Spinal cord (tissue), 10 donors: ENCODE measurements at regions not wholly inside any gene's neighbourhood (a gene's known extent, or its start where the extent isn't known, plus 50 kb on each side); places are given as distances from the start of the nearest gene placed in this dataset. TPM values are rescaled to one million over a fixed set of nuclear protein-coding genes. Genes with fewer than 3 reads are reported as not detected.
"Not testable (repeated sequence)": the region's sequence is repeated elsewhere in the genome, so short reads cannot be mapped to it uniquely, and the experiment has no call there.

Experiments used
- DNase-seq, 6 donors: peaks; one replicate each; pipeline versions ENCODE4 v3.0.0 to v3.0.0-alpha.2; 2013 to 2015; ENCODE audit warnings: low spot score in 6 of 6, low read depth in 4 of 6
- H3K27ac ChIP-seq: one replicate; pipeline ENCODE4 v1.5.1; 2013; ENCODE audit warnings: low read depth, low read length, control low read depth
- H3K27me3 ChIP-seq: one replicate; pipeline ENCODE4 v1.6.1; 2013; ENCODE audit warnings: low read length; ENCODE audit not compliant: control insufficient read depth, insufficient read depth
- H3K36me3 ChIP-seq: one replicate; pipeline ENCODE4 v1.6.1; 2013; ENCODE audit warnings: low read length; ENCODE audit not compliant: control insufficient read depth, insufficient read depth
- H3K4me1 ChIP-seq: one replicate; pipeline ENCODE4 v1.6.1; 2013; ENCODE audit warnings: low read length; ENCODE audit not compliant: control insufficient read depth, insufficient read depth
- H3K4me3 ChIP-seq: one replicate; pipeline ENCODE4 v1.5.1; 2013; ENCODE audit warnings: low read depth, low read length, control low read depth
- H3K9me3 ChIP-seq: one replicate; pipeline ENCODE4 v1.6.1; 2013; ENCODE audit warnings: low read length; ENCODE audit not compliant: control insufficient read depth, insufficient read depth
- WGBS: methylation state at CpG from one replicate; pipeline ENCODE4 v1.1.5; 2013; ENCODE audit warnings: missing lambda C conversion rate; ENCODE audit not compliant: insufficient coverage; 5-methylcytosine and 5-hydroxymethylcytosine counted together
- small RNA-seq: library from RNA; depleted of rRNA; stranded (forward); fragments of <200 nt; gene quantifications from one replicate; pipeline ENCODE3, GENCODE V24; 2014; ENCODE audit warnings: low replicate concordance
- donor health status: healthy.

GRCh38 chrX:41984628-41985027 lies 61.3 kb upstream of the CASK start:
- no peaks in the 10 kb centered on the region for H3K9me3 ChIP-seq
- WGBS, result 66% methylated on average over 6 of the region's 6 CpGs
- no peak overlapping the region for H3K4me3 ChIP-seq
- DNase-seq, result no peak
- no peaks in the 10 kb centered on the region for H3K27me3 ChIP-seq
- no peak overlapping the region for H3K27ac ChIP-seq
- H3K36me3 ChIP-seq, result no peaks in the 10 kb centered on the region
- H3K4me1 ChIP-seq, result no peaks in the 10 kb centered on the region

GRCh38 chrX:41982953-41983352 lies 59.6 kb upstream of the CASK start:
- Histone ChIP-seq H3K4me1 (no peaks in the 10 kb centered on the region), H3K4me3 (no peak overlapping the region), H3K36me3 (no peaks in the 10 kb centered on the region), H3K27ac (no peak overlapping the region), H3K27me3 (no peaks in the 10 kb centered on the region), H3K9me3 (no peaks in the 10 kb centered on the region)
- no peak for DNase-seq

DNA sequence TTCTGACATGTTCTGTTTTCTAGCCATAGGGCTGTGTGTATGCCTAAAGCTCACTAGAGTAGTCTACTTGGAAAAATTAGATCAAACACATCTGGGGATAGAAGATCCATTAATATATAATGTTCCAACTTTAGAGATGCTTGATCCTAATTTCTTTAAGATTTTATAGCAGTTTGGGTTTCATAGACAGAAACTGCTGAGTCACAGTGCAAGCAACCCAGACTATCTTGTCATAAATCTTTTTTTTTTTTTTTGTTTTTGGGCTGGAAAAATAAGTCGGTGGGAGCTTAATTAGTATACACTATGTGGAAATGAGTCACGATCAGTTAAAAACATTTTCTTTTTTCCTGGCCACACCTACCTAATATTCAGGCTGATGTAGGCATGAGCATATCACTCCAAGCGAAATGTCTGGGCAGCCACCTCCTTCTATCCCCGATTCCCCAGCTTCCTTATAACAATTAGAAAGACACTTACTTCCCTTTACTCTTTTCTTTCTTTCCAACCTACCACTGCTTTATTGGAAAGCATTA lies 58.2 kb upstream of the CASK start:
- DNase-seq, result no peak
- Histone ChIP-seq H3K9me3 (no peaks in the 10 kb centered on the region), H3K4me1 (no peaks in the 10 kb centered on the region), H3K4me3 (no peak overlapping the region), H3K27me3 (no peaks in the 10 kb centered on the region), H3K36me3 (no peaks in the 10 kb centered on the region), H3K27ac (no peak overlapping the region)
- WGBS, result no CpG with 5 or more reads among the region's 4 CpGs

DNA sequence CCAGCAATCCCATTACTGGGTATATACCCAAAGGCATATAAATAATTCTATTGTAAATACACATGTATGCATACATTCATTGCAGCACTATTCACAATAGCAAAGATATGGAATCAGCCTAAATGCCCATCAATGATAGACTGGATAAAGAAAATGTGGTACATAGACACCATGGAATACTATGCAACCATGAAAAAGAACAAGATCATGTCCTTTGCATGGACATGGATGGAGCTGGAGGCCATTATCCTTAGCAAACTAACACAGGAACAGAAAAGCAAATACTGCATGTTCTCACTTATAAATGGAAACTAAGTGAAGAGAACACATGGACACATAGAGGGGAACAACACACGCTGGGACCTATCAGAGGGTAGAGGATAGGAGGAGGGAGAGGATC lies 51.3 kb upstream of the CASK start:
- H3K4me3 ChIP-seq, H3K27ac ChIP-seq, H3K9me3 ChIP-seq, DNase-seq, H3K36me3 ChIP-seq, H3K4me1 ChIP-seq, H3K27me3 ChIP-seq: not testable (repeated sequence)
- 100% methylated on average over 1 of the region's 1 CpG for WGBS

DNA sequence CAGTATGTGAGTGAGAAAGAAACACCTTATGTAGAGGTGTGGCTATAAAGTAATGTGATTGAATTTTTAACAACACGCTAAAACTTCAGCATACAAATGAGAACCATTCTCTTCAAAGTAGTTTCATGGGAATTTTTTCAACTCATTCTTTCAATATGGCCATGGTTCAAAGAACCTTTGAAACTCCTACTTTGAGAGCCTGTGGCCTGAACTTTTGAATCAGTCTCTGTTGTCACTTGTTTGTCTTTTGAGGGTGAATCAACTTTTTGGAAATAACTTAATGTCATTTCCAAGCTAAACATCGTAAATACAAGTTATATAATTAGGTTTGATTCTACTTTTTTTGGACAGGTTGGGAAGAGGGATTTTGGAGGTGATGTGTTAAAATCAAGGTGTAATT lies 49.9 kb upstream of the CASK start:
- DNase-seq, result no peak
- no CpG with 5 or more reads among the region's 2 CpGs for WGBS
- H3K27ac ChIP-seq, result no peak overlapping the region
- H3K27me3 ChIP-seq, result peaks cover 2% of the 10 kb centered on the region
- no peaks in the 10 kb centered on the region for H3K4me1 ChIP-seq
- H3K9me3 ChIP-seq, result peaks cover 3% of the 10 kb centered on the region
- no peaks in the 10 kb centered on the region for H3K36me3 ChIP-seq
- no peak overlapping the region for H3K4me3 ChIP-seq

Small RNA genes lying in the stretch of these regions (small RNA-seq; reads per million reads assigned to genes)
- gene RNU6-1124P (not detected), gene RNU6-630P (not detected), gene Z92545.1 (not detected)
